ENCODE measurements at regions not wholly inside any gene's neighbourhood (a gene's known extent, or its start where the extent isn't known, plus 50 kb on each side); places are given as distances from the start of the nearest gene placed in this dataset.

- no peak for DNase-seq (ENCODE audit: low read depth)
- TF ChIP-seq CTCF (conservative IDR thresholded peaks at IDR 0.05; ENCODE audit: control insufficient read depth, insufficient read depth, low read depth, low read length), result no peak
- no peak overlapping the region for H3K4me3 ChIP-seq (ENCODE audit: control insufficient read depth, low read depth, low read length)
Observed at GRCh38 chr2:53452957-53453748, 314.5 kb upstream of the CHAC2 start.

- no peak for DNase-seq (ENCODE audit: low read depth)
- TF ChIP-seq CTCF (conservative IDR thresholded peaks at IDR 0.05; ENCODE audit: control insufficient read depth, insufficient read depth, low read depth, low read length), result no peak
- H3K4me3 ChIP-seq (ENCODE audit: control insufficient read depth, low read depth, low read length), result no peak overlapping the region
Observed at GRCh38 chr2:53452400-53452799, 315.2 kb upstream of the CHAC2 start.

GRCh38 chr2:53450923-53451322 lies 316.7 kb upstream of the CHAC2 start:
- DNase-seq (ENCODE audit: low read depth), result no peak
- H3K4me3 ChIP-seq (ENCODE audit: control insufficient read depth, low read depth, low read length), result no peak overlapping the region
- no peak for TF ChIP-seq CTCF (conservative IDR thresholded peaks at IDR 0.05; ENCODE audit: control insufficient read depth, insufficient read depth, low read depth, low read length)

- DNase-seq (ENCODE audit: low read depth), result peak; percentile 63
- no peak overlapping the region for H3K4me3 ChIP-seq (ENCODE audit: control insufficient read depth, low read depth, low read length)
- no peak for TF ChIP-seq CTCF (conservative IDR thresholded peaks at IDR 0.05; ENCODE audit: control insufficient read depth, insufficient read depth, low read depth, low read length)
Observed at GRCh38 chr2:53448591-53448990, 319.0 kb upstream of the CHAC2 start.

GRCh38 chr2:53448086-53448485 lies 319.5 kb upstream of the CHAC2 start:
- no peak for DNase-seq (ENCODE audit: low read depth)
- H3K4me3 ChIP-seq (ENCODE audit: control insufficient read depth, low read depth, low read length), result no peak overlapping the region
- no peak for TF ChIP-seq CTCF (conservative IDR thresholded peaks at IDR 0.05; ENCODE audit: control insufficient read depth, insufficient read depth, low read depth, low read length)

- no peak for TF ChIP-seq CTCF (conservative IDR thresholded peaks at IDR 0.05; ENCODE audit: control insufficient read depth, insufficient read depth, low read depth, low read length)
- H3K4me3 ChIP-seq (ENCODE audit: control insufficient read depth, low read depth, low read length), result no peak overlapping the region
- peak; percentile 71 for DNase-seq (ENCODE audit: low read depth)
Observed at GRCh38 chr2:53445383-53446070, 322.1 kb upstream of the CHAC2 start.
